Inferior parietal cortex (tissue), 1 donor: ENCODE measurements at regions not wholly inside any gene's neighbourhood (a gene's known extent, or its start where the extent isn't known, plus 50 kb on each side); places are given as distances from the start of the nearest gene placed in this dataset.
"Not testable (repeated sequence)": the region's sequence is repeated elsewhere in the genome, so short reads cannot be mapped to it uniquely, and the experiment has no call there.

Source experiments
- DNase-seq: peaks from one replicate; pipeline ENCODE4 v3.0.0-alpha.2; 2016; ENCODE audit errors: extremely low spot score

DNA sequence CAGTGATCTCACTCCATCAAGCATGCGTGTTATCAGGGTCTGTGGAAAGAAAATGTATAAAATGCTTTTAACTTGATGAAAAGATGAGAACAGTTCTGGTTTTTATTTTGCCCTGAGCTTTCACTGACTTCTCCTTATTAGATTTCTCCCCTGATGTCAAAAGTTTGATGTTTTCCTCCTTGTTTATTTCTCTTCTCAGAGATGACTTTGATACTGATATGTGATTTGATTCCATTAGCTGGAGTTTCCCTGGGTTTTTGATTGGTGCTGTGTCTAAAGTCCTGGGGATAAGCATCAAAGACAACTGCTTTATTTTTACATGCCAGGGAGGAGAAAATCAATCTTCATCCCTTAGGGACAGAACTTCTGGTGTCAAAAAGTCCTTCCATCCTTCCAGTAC is 510.0 kb downstream of the KCTD16 start:
- DNase-seq = no peak

DNA sequence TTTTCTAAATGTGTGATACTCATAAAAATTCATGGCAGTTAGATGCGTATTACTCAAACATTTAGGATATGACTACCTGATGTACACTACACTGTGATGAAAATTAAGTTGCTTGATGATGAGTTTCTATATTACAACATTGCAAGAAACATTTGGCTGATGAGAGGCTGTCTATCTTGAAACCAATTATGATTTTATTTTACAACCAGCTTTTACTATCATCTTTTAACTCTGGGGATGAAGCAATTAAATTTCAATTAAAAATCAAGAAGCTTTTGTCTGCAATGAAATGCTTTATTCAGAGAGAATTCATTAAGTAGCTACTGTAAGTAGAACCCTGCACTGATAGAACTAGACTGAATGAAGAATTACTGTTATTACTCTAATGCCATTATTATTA is 500.4 kb downstream of the KCTD16 start:
- no peak for DNase-seq

DNA sequence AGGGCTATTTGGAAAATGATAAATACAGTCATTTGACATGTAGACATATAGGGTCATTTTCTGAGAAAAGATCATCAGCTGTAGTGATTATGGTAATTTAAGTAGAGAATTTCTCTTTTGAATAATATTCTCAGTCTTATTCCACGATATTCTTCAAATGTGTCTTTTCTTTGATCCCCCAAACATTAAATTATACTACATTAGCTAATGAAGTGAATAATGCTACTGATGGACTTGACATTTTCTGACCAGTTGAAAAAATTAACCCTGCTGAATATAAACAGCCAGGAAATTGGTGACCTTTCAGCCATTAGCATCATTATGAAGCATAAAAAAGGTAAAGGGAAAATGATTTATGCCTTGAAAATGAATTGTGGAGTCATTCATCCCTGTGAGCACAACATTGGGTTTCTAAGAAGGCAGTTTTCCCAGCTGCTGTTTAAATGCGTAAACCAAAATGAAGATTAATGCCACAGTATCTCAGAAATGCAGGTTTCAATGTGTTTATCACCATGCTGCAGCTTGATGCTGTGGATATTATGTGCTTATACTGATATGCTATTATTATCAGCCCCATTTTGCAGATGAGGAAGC is 489.1 kb downstream of the KCTD16 start:
- DNase-seq = no peak

DNA sequence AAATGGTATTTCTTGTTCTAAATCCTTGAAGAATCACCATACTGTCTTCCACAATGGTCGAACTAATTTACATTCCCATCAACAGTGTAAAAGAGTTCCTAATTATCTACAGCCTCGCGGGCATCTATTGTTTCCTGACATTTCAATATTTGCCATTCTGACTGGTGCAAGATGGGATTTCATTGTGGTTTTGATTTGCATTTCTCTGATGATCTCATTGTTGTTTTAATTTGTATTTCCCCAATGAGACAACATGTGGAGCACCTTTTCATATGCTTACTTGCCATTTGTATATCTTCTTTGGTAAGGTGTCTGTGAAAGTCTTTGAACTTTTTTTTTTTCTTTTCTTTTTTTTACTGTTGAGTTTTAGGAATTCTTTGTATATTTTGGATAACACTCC is 473.6 kb downstream of the KCTD16 start:
- no peak for DNase-seq

DNA sequence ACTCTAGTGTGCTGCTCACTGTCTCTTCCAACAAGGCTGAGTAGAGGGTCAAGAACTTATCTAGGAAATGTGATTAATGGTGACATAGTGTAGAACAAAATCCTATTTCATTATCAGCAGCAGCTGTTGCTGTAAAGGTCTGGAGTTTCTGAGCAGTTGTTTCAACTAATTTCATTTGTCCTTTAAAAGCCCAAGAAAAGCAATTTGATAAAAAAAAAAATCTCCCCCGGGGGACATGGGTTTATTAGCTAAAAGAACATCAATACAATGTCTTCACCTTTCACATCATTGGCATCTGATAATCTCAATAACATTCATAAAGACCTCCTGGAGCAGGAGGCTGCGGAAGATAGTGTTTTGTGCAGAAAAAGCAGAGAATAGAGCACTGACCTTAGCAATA is 468.1 kb downstream of the KCTD16 start:
- DNase-seq = no peak

DNA sequence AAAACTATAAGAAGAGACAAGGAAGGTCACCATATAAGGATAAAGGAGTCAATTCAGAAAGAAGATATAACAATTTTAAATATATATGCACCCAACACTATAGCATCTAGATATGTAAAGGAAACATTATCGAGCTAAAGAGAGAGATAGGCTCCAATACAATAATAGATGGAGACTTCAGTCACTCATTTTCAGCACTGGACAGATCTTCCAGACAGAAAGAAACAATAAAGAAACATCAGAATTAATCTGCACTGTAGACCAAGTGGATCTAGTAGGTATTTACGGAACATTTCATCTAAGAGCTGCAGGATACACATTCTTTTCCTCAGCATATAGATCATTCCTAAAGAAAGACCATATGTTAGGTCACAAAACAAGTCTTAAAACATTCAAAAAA is 463.5 kb downstream of the KCTD16 start:
- DNase-seq = no peak

DNA sequence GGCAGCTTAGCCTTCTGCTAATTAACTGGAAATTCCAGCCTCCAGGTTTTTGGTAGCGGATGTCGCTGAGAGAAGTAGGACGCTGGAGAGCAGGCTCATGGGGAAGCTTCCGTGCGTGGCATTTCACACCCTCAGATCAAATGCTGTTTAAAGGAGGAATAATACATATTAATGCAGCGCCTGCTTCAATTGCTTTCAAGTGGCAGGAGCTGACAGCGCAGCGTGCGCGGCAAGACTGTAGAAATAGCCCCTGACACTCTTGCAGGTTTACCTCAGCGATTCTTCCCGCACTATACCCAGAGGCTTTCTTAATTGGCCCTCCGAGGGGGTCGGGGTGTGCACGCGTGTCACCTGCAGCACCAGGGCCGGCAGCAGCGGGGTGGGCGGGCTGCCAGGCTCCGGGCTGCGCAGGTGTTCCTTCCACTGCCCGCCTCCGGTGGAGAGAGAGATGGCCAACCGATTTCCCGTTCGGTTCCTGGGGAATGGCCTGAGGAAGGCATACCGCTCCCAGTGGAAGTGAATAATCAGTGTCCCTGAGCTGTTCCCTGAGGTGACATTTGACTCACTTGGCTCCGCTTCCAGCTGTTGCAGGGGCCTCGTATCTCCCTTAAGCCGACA is 427.9 kb downstream of the KCTD16 start:
- no peak for DNase-seq

DNA sequence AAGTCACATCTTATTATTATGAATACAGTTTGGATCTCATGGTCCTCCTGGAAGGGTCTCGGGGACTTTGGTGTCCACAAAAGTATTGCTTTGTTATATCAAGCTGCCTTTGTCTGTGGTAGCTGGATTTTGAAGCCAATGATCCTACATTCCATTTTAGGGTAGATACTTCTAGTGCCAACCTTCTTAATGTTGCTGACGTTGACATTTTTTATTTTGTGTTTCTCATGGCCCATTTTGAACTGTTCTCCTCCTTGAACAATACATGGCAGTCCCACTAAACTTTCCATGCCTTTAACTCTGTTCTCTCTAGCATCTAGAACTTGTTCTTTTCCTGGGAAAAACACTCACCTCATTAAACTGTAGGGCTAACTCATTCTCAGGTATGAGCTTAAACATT is 425.8 kb downstream of the KCTD16 start:
- no peak for DNase-seq

DNA sequence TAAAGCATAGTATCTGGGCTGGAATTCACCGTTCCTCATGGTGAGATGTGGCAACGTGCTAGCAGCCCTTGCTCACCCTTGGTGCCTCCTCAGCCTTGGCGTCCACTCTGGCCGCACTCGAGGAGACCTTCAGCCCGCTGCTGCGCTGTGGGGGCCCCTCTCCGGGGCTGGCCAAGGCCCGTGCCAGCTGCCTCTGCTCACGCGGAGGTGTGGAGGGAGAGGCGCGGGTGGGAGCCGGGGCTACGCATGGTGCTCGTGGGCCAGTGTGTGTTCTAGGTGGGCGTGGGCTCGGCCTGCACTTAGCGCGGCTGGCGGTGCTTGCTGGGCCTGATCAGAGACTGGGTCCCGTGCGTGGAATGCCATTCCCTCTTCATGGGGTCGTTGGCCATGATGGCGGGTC is 424.2 kb downstream of the KCTD16 start:
- no peak for DNase-seq

DNA sequence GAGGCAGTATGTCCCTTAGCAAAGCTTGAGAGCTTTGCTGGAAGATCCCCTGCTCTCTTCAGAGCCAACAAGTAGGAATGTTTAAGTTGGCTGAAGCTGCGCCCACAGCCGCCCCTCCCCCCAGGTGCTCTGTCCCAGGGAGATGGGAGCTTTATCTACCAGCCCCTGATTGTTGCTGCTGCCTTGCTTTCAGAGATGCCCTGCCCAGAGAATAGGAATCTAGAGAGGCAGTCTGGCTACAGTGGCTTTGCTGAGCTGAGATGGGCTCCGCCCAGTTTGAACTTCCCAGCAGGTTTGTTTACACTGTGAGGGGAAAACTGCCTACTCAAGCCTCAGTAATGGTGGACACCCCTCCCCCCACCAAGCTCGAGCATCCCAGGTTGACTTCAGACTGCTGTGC is 423.6 kb downstream of the KCTD16 start:
- not testable (repeated sequence) for DNase-seq

DNA sequence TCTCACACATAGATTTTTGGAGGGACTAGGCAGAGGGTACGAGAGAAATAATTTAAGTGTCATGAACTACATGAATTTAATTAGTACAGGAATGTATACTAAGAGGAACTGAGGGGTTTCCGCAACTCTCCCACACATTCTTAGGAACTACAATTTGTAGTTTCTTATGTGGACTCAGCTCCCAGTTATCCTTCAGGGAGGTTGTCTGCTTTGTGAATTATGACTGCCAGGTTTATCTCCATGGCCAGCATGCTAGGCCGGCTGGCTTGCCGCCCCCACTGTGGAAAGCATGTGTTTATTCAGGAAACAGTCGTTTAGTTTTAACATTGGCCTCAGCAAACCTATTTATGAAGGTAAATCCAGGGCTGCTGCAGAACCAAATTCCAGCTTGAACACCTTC is 415.0 kb downstream of the KCTD16 start:
- DNase-seq = no peak

DNA sequence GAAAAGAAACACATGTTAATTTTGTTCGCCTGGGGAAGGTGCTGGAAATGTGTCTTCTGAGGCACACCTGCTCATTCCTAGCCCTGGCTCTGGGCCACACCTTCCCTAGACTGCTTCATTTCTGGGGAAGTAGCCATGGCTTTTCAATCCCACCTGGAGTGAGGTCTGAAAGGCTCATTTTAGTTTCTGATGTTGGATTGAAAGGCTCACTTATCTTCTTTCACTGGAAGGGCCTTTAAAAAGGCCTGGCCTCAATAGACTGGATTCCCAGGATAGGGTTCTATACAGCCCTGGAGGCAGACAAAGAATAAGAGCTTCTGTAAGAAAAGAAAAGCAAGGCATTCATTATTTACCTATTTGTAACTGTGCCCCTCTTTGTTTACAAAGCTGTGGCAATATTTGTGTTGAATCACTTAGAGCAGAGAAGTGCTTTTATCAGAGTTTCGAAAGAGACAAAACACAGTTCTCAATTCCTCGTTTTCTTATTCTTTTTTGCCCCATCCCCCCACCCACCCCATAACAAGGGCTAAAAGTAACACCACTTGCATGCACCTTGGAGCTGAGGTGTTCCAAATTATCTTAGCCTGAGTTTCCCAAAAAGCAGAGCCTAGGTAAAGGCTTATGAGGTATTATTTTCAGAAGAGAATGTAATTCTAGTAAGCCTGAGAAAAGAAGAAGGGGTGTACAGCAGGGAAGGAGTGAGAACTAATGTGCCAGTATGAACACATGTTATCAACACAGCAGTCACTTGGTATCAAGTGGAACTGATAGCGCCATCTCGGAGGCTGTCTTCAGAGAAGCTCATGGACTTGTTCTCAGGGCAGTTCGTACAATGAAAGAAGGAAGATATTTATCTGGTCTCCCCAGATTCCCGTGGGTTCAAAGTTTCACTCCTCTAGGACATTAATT is 413.1 kb downstream of the KCTD16 start:
- no peak for DNase-seq

DNA sequence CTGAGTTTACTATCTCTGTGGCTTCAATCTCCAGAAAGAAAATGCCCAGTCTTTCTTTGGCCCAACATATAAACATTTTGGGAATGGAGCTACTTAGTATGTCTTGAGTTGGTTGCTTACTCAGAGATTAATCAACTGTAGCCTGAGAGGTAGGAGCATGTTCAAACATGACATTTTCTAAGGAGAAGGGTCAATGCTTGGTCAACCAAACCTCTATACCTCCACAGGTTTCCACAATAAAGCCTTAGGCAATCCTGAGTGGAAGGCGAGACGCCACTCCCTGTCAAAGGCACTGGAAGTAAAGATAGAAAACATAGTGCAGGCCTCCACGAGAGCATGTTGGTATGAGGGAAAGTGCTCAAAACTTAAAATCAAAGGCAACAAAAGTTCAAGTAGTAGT is 411.4 kb downstream of the KCTD16 start:
- no peak for DNase-seq

DNA sequence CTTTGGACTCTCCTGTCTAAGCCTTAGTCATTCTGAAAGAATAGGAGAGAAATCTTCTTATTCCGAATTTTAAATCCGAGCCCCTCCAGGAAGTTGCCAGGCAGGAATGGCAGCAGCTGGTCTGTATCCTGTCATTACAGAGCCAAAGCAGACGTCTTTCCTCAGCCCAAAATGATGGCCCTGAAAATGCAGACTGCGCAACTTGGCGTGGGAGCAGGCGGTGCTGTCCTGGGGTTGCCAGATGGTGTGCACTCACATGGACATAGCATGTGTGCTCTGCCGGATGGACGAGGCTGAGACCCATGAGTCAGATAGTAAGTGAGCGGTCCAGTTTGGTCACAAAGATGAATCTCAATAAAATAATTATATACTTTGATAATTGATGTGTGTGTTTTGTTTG is 410.4 kb downstream of the KCTD16 start:
- no peak for DNase-seq

DNA sequence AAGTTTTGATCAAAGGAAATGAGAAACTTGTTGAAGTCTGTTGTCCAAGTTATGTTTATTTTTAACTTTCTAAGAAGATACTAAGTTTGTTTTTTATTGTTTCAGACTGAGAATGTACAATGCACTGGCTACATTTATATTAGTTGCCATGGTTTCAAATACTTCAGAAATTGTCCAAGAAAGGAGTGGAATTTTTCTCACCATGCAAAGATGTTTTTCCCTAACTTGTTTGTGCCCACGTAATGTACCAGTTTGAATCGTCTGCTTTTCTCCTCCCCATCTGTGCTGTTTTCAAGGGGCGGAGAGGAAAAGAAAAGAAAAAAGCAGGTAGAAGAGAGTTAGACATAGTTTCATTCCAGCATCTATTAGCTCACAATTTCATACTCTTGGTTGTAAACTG is 407.0 kb downstream of the KCTD16 start:
- peak; percentile 59 for DNase-seq

DNA sequence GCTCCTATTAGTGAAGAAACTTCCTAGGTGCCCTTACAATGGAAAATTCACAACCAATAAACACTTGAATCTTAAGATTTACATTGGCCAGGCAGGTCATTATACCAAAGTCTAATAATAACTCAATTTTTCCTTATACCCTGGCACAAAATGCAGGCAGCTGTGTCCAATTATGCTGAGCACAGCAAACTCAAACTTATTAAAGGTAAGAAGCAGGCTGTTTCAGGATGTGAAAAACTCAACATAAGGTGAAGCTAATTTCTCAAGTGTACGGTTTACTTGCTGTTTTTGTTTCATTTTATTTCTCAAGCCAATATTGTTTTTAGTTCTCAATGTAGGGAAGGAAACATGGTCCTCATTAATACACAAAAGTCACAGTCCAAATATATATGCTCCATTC is 405.1 kb downstream of the KCTD16 start:
- no peak for DNase-seq

DNA sequence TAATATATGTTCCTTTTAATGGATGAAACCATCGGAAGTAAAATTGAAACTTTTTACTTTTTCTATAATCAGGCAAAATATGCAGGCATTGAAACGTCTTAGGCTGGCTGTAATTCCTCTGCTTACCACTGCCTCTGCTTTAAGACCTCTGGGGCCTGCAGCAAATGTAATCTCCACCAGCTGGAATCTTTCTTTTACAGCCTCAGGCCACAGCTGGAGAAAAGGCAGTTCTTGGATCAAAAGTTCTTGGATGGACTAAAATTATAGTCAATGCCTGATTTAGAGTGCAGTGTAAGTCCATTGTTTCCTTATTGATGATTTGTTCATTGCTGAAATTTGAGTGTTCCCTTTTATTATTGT is 396.7 kb downstream of the KCTD16 start:
- no peak for DNase-seq

DNA sequence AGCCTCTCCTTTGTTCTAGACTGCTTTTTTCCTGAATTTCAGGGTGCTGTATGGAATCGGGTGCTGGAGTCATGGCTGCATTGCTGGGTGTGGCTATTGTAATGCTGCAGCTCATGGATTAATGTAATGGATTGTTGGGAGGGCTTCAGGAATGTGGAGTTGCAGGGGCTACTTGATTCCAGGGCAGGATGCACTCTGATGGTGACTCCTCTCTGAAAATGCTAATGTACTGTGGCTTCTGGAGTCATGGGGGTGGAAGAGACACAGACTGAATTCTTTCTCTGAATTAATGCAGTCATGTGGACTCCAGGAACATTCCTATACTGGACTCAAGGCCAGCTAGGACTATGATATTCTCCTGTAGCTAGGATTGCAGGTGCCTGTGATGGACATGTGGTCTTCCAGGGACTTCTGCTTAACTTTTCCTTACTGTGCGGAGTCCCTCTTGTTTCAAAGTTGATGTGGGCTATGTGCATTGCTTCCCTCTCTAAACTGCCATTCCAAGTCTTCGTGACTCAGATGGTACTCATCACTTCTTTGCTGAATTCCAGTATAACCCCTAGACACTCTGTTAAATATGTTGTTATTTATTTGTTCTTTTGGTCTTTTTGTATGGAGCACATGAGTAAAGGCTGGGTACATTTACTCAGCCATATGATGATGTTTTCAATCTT is 396.2 kb downstream of the KCTD16 start:
- no peak for DNase-seq

DNA sequence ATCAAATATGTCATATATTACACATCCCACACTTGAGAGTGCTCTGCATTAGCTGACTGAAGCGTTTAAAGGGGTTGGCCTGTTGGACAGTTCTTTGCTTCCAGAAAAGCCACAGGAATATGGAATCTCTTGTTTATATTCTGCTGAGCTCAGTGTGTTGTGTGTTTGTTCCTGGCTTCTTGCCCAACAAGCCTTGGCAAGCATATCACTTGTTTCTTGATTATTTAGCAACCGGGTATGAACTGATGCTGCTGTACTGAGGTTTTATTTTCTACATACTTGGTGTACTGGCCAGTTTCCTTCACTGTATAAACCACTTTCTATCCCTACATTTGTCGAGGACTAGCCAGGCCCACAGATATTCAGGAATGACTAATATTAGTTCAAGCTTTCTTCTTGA is 378.9 kb downstream of the KCTD16 start:
- DNase-seq = peak; percentile 45

DNA sequence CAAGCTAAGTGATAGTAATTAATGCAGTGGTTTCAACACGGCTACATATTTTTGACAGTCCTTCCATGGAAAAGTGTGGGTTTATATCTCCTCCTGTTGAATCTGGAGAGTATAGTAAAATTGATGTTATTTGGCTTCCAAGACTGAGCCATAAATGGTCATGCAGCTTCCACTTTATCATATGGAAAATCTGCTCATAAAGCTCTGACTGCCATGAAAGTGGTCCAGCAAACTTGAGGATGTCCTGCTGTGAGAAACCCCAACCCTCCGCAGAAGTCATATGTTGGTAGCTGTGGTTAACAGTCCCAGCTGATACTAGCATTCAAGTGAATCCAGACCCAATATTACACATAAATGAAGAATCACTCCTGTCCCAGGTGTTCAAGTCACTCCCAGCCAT is 378.3 kb downstream of the KCTD16 start:
- DNase-seq = no peak

DNA sequence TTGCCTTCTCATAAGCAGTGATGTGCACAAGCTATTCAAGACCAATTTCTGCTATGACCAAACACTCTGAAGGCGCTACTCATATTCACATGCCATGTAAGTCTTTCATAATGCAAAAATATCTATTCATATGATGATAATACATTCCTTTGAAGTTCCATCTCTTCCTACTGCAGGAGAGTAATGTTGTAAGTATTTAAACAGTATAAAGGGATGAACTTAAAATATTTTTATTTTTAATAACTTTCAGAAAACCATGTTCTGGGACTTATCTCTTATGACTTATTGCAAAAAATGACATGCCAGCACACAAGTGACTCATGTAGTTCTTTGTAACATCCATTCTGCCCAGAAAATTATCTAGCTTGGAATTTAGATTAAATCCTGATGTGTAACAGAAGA is 376.4 kb downstream of the KCTD16 start:
- DNase-seq = no peak

DNA sequence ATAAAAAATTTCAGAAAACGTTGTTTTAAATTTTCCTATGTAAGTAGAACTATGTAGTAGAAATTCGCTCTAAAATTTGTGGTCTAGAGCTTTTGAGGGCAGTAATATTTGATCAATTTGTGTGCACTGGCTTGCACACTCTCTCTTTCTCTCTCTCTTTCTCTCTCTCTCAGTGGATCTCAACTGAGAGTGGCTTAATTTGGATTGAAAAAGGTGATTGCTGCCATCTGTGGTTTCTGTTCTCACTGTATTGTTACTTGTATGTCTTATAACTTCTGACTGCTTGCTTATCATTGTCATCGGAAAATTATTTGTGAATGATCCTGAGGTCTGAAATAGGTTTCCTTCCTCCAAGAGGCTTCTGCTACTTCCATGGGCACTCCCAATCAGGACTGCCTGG is 368.2 kb downstream of the KCTD16 start:
- no peak for DNase-seq
